ENCODE measurements at regions not wholly inside any gene's neighbourhood (a gene's known extent, or its start where the extent isn't known, plus 50 kb on each side); places are given as distances from the start of the nearest gene placed in this dataset.

DNA sequence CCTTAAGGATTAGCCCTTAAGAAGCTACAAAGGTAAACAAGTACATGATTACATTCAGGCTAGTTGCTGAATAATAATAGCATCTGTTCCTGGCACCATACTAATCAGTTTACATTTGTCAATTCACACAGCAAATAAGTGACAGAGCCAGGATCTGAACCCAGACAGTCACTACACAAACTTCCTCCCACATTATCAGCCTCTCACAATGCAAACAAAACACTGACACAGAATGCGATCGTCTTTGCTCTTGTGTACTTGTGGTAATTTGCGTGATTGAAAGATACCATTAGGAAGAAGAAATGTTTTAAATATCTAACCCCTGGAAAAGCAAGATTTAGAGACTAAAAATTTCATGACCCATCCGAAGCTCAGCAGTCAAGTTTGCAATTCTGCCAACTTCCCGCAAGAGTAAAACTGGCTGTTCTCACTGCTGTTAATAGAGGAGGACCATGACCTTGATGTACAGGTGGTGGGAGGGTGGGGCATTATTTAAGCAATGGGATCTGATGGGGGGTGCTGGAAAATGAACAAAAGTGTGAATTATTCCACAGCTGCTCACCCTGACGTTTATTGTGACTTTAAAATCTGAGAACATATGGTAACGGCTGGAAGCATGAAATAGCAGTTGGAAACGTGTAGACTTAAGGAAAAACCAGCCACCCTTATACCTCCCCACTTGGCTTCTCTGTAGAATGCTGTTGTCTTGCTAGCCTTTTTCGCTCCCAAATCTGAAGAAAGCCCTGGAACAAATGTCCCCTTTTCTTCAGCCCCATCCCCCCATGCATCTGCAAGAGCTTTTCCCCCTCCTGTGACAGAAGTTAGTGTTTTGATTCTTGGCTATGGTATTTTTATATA lies 95.3 kb upstream of the ARMC2 start:
- peaks cover 12% of the 10 kb centered on the region for H3K4me1 ChIP-seq
- H3K4me3 ChIP-seq, result no peak overlapping the region
- intact Hi-C loops (cut with DNase I), result no loop called here
- H3K27ac ChIP-seq, result no peak overlapping the region
- no peaks in the 10 kb centered on the region for H3K27me3 ChIP-seq
- no peaks in the 10 kb centered on the region for H3K36me3 ChIP-seq
- no peaks in the 10 kb centered on the region for H3K9me3 ChIP-seq
- peak in 1 of 2 donors; percentile 37 for DNase-seq (ENCODE audit: extremely low spot score in 2 of 2)
- TF ChIP-seq POLR2AphosphoS5 (IDR thresholded peaks at IDR 0.05; ENCODE audit: insufficient read depth in 1 of 2, low read depth in 1 of 2) (no peak), POLR2A (IDR thresholded peaks at IDR 0.05) (no peak)
- TF ChIP-seq, protein P1, sequence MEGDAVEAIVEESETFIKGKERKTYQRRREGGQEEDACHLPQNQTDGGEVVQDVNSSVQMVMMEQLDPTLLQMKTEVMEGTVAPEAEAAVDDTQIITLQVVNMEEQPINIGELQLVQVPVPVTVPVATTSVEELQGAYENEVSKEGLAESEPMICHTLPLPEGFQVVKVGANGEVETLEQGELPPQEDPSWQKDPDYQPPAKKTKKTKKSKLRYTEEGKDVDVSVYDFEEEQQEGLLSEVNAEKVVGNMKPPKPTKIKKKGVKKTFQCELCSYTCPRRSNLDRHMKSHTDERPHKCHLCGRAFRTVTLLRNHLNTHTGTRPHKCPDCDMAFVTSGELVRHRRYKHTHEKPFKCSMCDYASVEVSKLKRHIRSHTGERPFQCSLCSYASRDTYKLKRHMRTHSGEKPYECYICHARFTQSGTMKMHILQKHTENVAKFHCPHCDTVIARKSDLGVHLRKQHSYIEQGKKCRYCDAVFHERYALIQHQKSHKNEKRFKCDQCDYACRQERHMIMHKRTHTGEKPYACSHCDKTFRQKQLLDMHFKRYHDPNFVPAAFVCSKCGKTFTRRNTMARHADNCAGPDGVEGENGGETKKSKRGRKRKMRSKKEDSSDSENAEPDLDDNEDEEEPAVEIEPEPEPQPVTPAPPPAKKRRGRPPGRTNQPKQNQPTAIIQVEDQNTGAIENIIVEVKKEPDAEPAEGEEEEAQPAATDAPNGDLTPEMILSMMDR (IDR thresholded peaks at IDR 0.05), result no peak

- DNase-seq (ENCODE audit: extremely low spot score in 2 of 2), result peak in 1 of 2 donors; percentile 60
- TF ChIP-seq POLR2AphosphoS5 (IDR thresholded peaks at IDR 0.05; ENCODE audit: insufficient read depth in 1 of 2, low read depth in 1 of 2) (no peak), POLR2A (IDR thresholded peaks at IDR 0.05) (no peak)
- TF ChIP-seq, protein P1 (IDR thresholded peaks at IDR 0.05), result no peak
- Histone ChIP-seq H3K4me3 (no peak overlapping the region), H3K27me3 (no peaks in the 10 kb centered on the region), H3K36me3 (no peaks in the 10 kb centered on the region), H3K27ac (no peak overlapping the region), H3K9me3 (no peaks in the 10 kb centered on the region), H3K4me1 (peaks cover 12% of the 10 kb centered on the region)
- intact Hi-C loops (cut with DNase I), result no loop called here
Measured at GRCh38 chr6:108755257-108756240, 92.7 kb upstream of the ARMC2 start.

GRCh38 chr6:108757357-108757756 lies 90.9 kb upstream of the ARMC2 start:
- H3K27me3 ChIP-seq, result no peaks in the 10 kb centered on the region
- H3K4me3 ChIP-seq, result no peak overlapping the region
- DNase-seq (ENCODE audit: extremely low spot score in 2 of 2), result no peak
- intact Hi-C loops (cut with DNase I), result no loop called here
- no peaks in the 10 kb centered on the region for H3K9me3 ChIP-seq
- TF ChIP-seq POLR2AphosphoS5 (IDR thresholded peaks at IDR 0.05; ENCODE audit: insufficient read depth in 1 of 2, low read depth in 1 of 2), result no peak
- no peak for TF ChIP-seq POLR2A (IDR thresholded peaks at IDR 0.05)
- TF ChIP-seq, protein P1 (IDR thresholded peaks at IDR 0.05), result no peak
- H3K36me3 ChIP-seq, result no peaks in the 10 kb centered on the region
- no peak overlapping the region for H3K27ac ChIP-seq
- peaks cover 12% of the 10 kb centered on the region for H3K4me1 ChIP-seq

- TF ChIP-seq, protein P1 (IDR thresholded peaks at IDR 0.05), result no peak
- no peak for TF ChIP-seq POLR2AphosphoS5 (IDR thresholded peaks at IDR 0.05; ENCODE audit: insufficient read depth in 1 of 2, low read depth in 1 of 2)
- no peak for TF ChIP-seq POLR2A (IDR thresholded peaks at IDR 0.05)
- Histone ChIP-seq H3K9me3 (no peaks in the 10 kb centered on the region), H3K36me3 (no peaks in the 10 kb centered on the region), H3K27ac (no peak overlapping the region), H3K4me1 (peaks cover 6% of the 10 kb centered on the region), H3K27me3 (no peaks in the 10 kb centered on the region), H3K4me3 (no peak overlapping the region)
- no peak for DNase-seq (ENCODE audit: extremely low spot score in 2 of 2)
- intact Hi-C loops (cut with DNase I), result no loop called here
Measured at GRCh38 chr6:108758884-108759283, 89.3 kb upstream of the ARMC2 start.

Measured in vagina (tissue), 2 donors.